Liver (tissue), 8 donors: ENCODE measurements at regions not wholly inside any gene's neighbourhood (a gene's known extent, or its start where the extent isn't known, plus 50 kb on each side); places are given as distances from the start of the nearest gene placed in this dataset.

Source experiments
- DNase-seq: peaks from one replicate; pipeline ENCODE4 v3.0.0-alpha.2; 2017; ENCODE audit warnings: low spot score
- H3K27ac ChIP-seq, 2 donors: one replicate each; pipeline ENCODE4 v1.7.0; 2013; ENCODE audit warnings: inconsistent platforms in 2 of 2, low read length in 2 of 2, control low read depth in 1 of 2, low read depth in 1 of 2, mild to moderate bottlenecking in 1 of 2
- H3K27me3 ChIP-seq, 4 donors: one replicate each; pipeline versions ENCODE4 v1.6.1 to v1.7.0; 2013; ENCODE audit warnings: low read length in 3 of 4, inconsistent platforms in 1 of 4, mild to moderate bottlenecking in 1 of 4, moderate library complexity in 1 of 4; ENCODE audit not compliant: control insufficient read depth in 4 of 4, insufficient read depth in 4 of 4
- H3K36me3 ChIP-seq, 4 donors: one replicate each; pipeline versions ENCODE4 v1.6.1 to v1.7.0; 2013; ENCODE audit warnings: low read length in 3 of 4, mild to moderate bottlenecking in 3 of 4, low read depth in 1 of 4, moderate library complexity in 1 of 4; ENCODE audit not compliant: control insufficient read depth in 4 of 4, insufficient read depth in 3 of 4
- H3K4me1 ChIP-seq, 4 donors: one replicate each; pipeline versions ENCODE4 v1.6.1 to v1.7.0; 2013; ENCODE audit warnings: low read length in 3 of 4, mild to moderate bottlenecking in 3 of 4, moderate library complexity in 1 of 4; ENCODE audit not compliant: control insufficient read depth in 4 of 4, insufficient read depth in 4 of 4
- H3K4me3 ChIP-seq, 3 donors: one replicate each; pipeline versions ENCODE4 v1.6.1 to v1.7.0; 2013; ENCODE audit warnings: low read length in 3 of 3, control low read depth in 1 of 3, low read depth in 1 of 3, mild to moderate bottlenecking in 1 of 3
- H3K9ac ChIP-seq, 2 donors: one replicate each; pipeline ENCODE4 v1.7.0; 2013; ENCODE audit warnings: low read length in 2 of 2, mild to moderate bottlenecking in 2 of 2, moderate library complexity in 2 of 2, control low read depth in 1 of 2, low read depth in 1 of 2
- H3K9me3 ChIP-seq, 4 donors: one replicate each; pipeline versions ENCODE4 v1.6.1 to v1.7.0; 2013; ENCODE audit warnings: low read length in 3 of 4; ENCODE audit not compliant: control insufficient read depth in 4 of 4
- EGR1 ChIP-seq, 2 donors: IDR thresholded peaks; 2 replicates each; pipeline ENCODE4 v1.6.1; 2016 to 2018; ENCODE audit warnings: antibody characterized with exemption in 2 of 2, low read depth in 2 of 2
- FOXA1 ChIP-seq: IDR thresholded peaks from 2 replicates; pipeline ENCODE4 v1.6.1; 2016; ENCODE audit warnings: antibody characterized with exemption
- FOXA2 ChIP-seq: IDR thresholded peaks from 2 replicates; pipeline ENCODE4 v1.6.1; 2016; ENCODE audit warnings: antibody characterized with exemption
- GABPA ChIP-seq, 2 donors: IDR thresholded peaks in 1 of 2; conservative IDR thresholded peaks in 1 of 2; 2 replicates each; pipeline ENCODE4 v1.6.1; 2016; ENCODE audit warnings: antibody characterized with exemption in 2 of 2, mild to moderate bottlenecking in 1 of 2, moderate library complexity in 1 of 2
- HNF4A ChIP-seq, 2 donors: conservative IDR thresholded peaks; 2 replicates each; pipeline ENCODE4 v1.6.1; 2016; ENCODE audit warnings: antibody characterized with exemption in 2 of 2, mild to moderate bottlenecking in 2 of 2
- HNF4G ChIP-seq: IDR thresholded peaks from 2 replicates; pipeline ENCODE4 v1.6.1; 2016; ENCODE audit warnings: antibody characterized with exemption
- JUND ChIP-seq, 2 donors: IDR thresholded peaks; 2 replicates each; pipeline ENCODE4 v1.6.1; 2016; ENCODE audit warnings: antibody characterized with exemption in 2 of 2
- NR2F2 ChIP-seq: IDR thresholded peaks from 2 replicates; pipeline ENCODE4 v1.6.1; 2016; ENCODE audit warnings: antibody characterized with exemption
- RAD21 ChIP-seq, 2 donors: IDR thresholded peaks; 2 replicates each; pipeline ENCODE4 v1.6.1; 2016; ENCODE audit warnings: antibody characterized with exemption in 2 of 2, mild to moderate bottlenecking in 2 of 2
- RXRA ChIP-seq, 2 donors: IDR thresholded peaks; 2 replicates each; pipeline ENCODE4 v1.6.1; 2017 to 2018; ENCODE audit warnings: antibody characterized with exemption in 2 of 2, mild to moderate bottlenecking in 1 of 2
- SP1 ChIP-seq: IDR thresholded peaks from 2 replicates; pipeline ENCODE4 v1.6.1; 2018; ENCODE audit warnings: antibody characterized with exemption, mild to moderate bottlenecking
- TAF1 ChIP-seq: conservative IDR thresholded peaks from 2 replicates; pipeline ENCODE4 v1.6.1; 2016; ENCODE audit warnings: antibody characterized with exemption, mild to moderate bottlenecking
- YY1 ChIP-seq: IDR thresholded peaks from 2 replicates; pipeline ENCODE4 v1.6.1; 2016; ENCODE audit warnings: antibody characterized with exemption, mild to moderate bottlenecking
- WGBS: extraction: QIAGEN DNeasy Blood & Tissue Kit; methylation state at CpG from one replicate; pipeline ENCODE4 v1.1.7; 2013; 5-methylcytosine and 5-hydroxymethylcytosine counted together
- TF ChIP-seq, protein P1 (sequence below): IDR thresholded peaks from 2 replicates; pipeline ENCODE4 v1.6.1; 2016; ENCODE audit warnings: antibody characterized with exemption
- TF ChIP-seq, protein P2 (sequence below): fragments of 150-350 bp; IDR thresholded peaks from 2 replicates; pipeline ENCODE4 v1.5.1; 2017; ENCODE audit warnings: improper control_type of control experiment, low read depth, low read length; ENCODE audit not compliant: missing input control
- TF ChIP-seq, protein P3 (sequence below): IDR thresholded peaks from 2 replicates; pipeline ENCODE4 v1.6.1; 2016; ENCODE audit warnings: antibody characterized with exemption
- donor health status: healthy.
- donor health status: healthy.
- donor health status: healthy.
- donor health status: healthy.
- donor health status: healthy.

DNA sequence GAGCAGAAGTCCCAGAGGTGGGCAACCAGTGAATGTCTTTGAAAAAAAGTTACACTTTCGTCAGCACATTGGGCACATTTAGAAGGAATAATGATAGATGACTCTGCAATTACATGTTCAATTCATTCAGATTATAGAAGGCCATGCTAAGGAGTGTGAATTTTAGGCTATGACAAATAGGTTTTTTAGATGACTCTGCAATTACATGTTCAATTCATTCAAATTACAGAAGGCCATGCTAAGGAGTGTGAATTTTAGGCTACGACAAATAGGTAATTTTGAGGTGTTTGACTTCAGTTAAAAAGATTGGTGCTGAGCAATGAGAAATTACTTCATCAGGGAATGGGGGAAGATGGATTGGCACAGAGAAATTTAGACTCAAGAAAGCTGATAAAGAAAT, 744.9 kb upstream of the MMS22L start:
- TF ChIP-seq HNF4A (conservative IDR thresholded peaks at IDR 0.05) (no peak), TAF1 (no peak), JUND (IDR thresholded peaks at IDR 0.05) (no peak), YY1 (no peak), SP1 (no peak), FOXA1 (no peak), RAD21 (IDR thresholded peaks at IDR 0.05) (no peak), FOXA2 (no peak), RXRA (IDR thresholded peaks at IDR 0.05) (no peak)
- TF ChIP-seq, protein P1, sequence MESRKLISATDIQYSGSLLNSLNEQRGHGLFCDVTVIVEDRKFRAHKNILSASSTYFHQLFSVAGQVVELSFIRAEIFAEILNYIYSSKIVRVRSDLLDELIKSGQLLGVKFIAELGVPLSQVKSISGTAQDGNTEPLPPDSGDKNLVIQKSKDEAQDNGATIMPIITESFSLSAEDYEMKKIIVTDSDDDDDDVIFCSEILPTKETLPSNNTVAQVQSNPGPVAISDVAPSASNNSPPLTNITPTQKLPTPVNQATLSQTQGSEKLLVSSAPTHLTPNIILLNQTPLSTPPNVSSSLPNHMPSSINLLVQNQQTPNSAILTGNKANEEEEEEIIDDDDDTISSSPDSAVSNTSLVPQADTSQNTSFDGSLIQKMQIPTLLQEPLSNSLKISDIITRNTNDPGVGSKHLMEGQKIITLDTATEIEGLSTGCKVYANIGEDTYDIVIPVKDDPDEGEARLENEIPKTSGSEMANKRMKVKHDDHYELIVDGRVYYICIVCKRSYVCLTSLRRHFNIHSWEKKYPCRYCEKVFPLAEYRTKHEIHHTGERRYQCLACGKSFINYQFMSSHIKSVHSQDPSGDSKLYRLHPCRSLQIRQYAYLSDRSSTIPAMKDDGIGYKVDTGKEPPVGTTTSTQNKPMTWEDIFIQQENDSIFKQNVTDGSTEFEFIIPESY = no peak
- no peaks in the 10 kb centered on the region for H3K36me3 ChIP-seq
- H3K27me3 ChIP-seq = peaks cover 0 to 3% (median 0%) of the 10 kb centered on the region in 4 donors
- WGBS = 72% methylated on average over 2 of the region's 2 CpGs
- H3K4me1 ChIP-seq = no peaks in the 10 kb centered on the region
- H3K27ac ChIP-seq = no peak overlapping the region
- no peak overlapping the region for H3K9ac ChIP-seq
- H3K4me3 ChIP-seq = no peak overlapping the region
- DNase-seq = no peak
- H3K9me3 ChIP-seq = no peaks in the 10 kb centered on the region

DNA sequence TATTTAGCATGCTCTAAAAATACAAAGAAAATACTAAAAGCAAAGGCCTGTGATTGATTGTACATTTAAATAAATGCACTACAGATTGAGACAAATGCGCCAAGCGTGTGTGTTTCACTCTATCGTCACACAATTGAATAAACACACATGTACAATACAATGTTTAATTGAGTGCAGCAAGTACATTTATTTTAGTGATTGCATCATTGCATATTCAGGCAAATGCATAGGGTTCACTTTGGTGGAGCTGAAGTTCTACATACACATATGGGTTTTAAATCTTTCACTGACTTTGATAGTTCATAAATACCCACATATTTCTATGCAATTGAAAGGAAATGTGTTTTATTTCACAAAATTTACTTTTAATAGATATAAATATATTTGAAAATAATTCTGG, 750.6 kb upstream of the MMS22L start:
- 91% methylated on average over 3 of the region's 3 CpGs for WGBS
- DNase-seq = no peak
- TF ChIP-seq NR2F2 = no peak
- TF ChIP-seq RXRA (IDR thresholded peaks at IDR 0.05) = no peak
- TF ChIP-seq GABPA (IDR thresholded peaks at IDR 0.05 in 1 of 2, conservative IDR thresholded peaks at IDR 0.05 in 1 of 2) = no peak

DNA sequence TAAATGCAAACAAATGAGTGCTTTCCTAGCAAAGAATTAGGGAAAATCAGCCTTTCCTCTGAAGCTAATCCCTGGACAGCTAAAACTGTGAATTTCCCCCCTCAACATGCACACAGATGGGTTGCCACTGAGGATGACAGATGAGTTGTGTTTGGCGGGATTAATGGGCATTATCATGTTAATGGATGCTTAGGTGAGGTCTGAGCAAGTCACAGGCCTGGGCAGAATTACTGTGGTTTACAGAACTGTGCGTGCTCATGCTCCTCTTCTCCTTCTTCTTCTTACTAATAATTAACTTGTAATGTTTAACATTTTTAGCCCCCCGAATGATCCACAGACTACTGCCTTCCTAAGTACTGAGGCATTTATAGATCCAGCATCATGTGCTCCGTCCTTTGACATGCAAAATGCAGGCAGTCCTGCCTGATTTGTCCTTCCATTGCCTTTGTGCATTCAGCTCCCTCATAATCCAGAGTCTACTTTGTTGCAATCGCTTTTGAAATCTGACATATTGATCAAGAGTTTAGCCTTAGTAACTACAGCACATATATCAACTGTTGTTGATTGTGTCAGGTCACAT, 753.4 kb upstream of the MMS22L start:
- H3K4me1 ChIP-seq = no peaks in the 10 kb centered on the region
- H3K9me3 ChIP-seq = no peaks in the 10 kb centered on the region
- no peak overlapping the region for H3K27ac ChIP-seq
- H3K36me3 ChIP-seq = no peaks in the 10 kb centered on the region
- H3K27me3 ChIP-seq = peaks cover 0 to 9% (median 0%) of the 10 kb centered on the region in 4 donors
- no peak overlapping the region for H3K9ac ChIP-seq
- DNase-seq = no peak
- H3K4me3 ChIP-seq = no peak overlapping the region
- TF ChIP-seq, protein P2, sequence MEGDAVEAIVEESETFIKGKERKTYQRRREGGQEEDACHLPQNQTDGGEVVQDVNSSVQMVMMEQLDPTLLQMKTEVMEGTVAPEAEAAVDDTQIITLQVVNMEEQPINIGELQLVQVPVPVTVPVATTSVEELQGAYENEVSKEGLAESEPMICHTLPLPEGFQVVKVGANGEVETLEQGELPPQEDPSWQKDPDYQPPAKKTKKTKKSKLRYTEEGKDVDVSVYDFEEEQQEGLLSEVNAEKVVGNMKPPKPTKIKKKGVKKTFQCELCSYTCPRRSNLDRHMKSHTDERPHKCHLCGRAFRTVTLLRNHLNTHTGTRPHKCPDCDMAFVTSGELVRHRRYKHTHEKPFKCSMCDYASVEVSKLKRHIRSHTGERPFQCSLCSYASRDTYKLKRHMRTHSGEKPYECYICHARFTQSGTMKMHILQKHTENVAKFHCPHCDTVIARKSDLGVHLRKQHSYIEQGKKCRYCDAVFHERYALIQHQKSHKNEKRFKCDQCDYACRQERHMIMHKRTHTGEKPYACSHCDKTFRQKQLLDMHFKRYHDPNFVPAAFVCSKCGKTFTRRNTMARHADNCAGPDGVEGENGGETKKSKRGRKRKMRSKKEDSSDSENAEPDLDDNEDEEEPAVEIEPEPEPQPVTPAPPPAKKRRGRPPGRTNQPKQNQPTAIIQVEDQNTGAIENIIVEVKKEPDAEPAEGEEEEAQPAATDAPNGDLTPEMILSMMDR = no peak
- TF ChIP-seq HNF4G (no peak), EGR1 (IDR thresholded peaks at IDR 0.05; ENCODE audit: low read depth in 2 of 2) (no peak)
- TF ChIP-seq, protein P3, sequence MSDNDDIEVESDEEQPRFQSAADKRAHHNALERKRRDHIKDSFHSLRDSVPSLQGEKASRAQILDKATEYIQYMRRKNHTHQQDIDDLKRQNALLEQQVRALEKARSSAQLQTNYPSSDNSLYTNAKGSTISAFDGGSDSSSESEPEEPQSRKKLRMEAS = no peak
- WGBS = 29% methylated on average over 5 of the region's 5 CpGs

More for the DNA sequence above, 750.6 kb upstream of the MMS22L start:
- no peak overlapping the region for H3K9ac ChIP-seq
- no peaks in the 10 kb centered on the region for H3K9me3 ChIP-seq
- no peaks in the 10 kb centered on the region for H3K4me1 ChIP-seq
- peaks cover 0 to 9% (median 0%) of the 10 kb centered on the region in 4 donors for H3K27me3 ChIP-seq
- no peaks in the 10 kb centered on the region for H3K36me3 ChIP-seq
- no peak overlapping the region for H3K4me3 ChIP-seq
- H3K27ac ChIP-seq = no peak overlapping the region
